ENCODE measurements at regions not wholly inside any gene's neighbourhood (a gene's known extent, or its start where the extent isn't known, plus 50 kb on each side); places are given as distances from the start of the nearest gene placed in this dataset.

DNA sequence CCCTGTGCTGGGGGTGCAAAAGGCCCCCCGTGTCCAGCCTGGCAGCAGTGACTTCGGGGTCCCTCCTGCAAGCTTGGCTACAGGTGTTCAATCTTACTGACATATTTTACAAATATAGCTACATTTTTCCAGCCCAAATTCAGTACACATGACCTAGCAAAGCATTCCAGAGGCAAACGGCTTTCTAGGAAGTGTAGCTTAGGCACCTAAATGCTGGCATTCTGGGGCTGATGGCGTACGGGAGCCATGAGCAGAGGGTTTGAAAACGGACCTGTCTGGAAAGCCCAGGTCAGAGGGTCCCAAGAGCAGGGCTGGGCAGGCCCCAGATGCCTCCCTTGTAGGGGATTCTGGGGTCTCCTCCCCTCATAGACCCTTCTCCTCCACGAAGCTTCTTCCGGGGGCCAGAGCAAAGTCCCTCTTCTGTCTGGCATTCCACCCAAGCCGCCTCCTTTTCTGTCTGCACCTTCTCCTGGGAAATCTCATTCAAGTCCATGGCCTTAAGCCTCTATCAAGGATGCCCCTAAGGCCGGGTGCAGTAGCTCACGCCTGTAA lies 63.3 kb upstream of the ASAP2 start:
- TF ChIP-seq, protein P1, sequence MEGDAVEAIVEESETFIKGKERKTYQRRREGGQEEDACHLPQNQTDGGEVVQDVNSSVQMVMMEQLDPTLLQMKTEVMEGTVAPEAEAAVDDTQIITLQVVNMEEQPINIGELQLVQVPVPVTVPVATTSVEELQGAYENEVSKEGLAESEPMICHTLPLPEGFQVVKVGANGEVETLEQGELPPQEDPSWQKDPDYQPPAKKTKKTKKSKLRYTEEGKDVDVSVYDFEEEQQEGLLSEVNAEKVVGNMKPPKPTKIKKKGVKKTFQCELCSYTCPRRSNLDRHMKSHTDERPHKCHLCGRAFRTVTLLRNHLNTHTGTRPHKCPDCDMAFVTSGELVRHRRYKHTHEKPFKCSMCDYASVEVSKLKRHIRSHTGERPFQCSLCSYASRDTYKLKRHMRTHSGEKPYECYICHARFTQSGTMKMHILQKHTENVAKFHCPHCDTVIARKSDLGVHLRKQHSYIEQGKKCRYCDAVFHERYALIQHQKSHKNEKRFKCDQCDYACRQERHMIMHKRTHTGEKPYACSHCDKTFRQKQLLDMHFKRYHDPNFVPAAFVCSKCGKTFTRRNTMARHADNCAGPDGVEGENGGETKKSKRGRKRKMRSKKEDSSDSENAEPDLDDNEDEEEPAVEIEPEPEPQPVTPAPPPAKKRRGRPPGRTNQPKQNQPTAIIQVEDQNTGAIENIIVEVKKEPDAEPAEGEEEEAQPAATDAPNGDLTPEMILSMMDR (IDR thresholded peaks at IDR 0.05) = no peak
- TF ChIP-seq POLR2A (IDR thresholded peaks at IDR 0.05) = no peak

Measured in suprapubic skin (tissue), 3 donors.